ENCODE measurements at regions not wholly inside any gene's neighbourhood (a gene's known extent, or its start where the extent isn't known, plus 50 kb on each side); places are given as distances from the start of the nearest gene placed in this dataset.
"Not testable (repeated sequence)": the region's sequence is repeated elsewhere in the genome, so short reads cannot be mapped to it uniquely, and the experiment has no call there.

GRCh38 chr9:104313396-104314110 lies 190.5 kb upstream of the OR13F1 start:
- DNase-seq (ENCODE audit: low read depth) = no peak
- no peak overlapping the region for H3K4me3 ChIP-seq (ENCODE audit: low read depth, low read length)
- no peak for TF ChIP-seq CTCF (conservative IDR thresholded peaks at IDR 0.05; ENCODE audit: low read depth, low read length)

GRCh38 chr9:104316201-104317009 lies 187.7 kb upstream of the OR13F1 start:
- not testable (repeated sequence) for DNase-seq (ENCODE audit: low read depth); H3K4me3 ChIP-seq (ENCODE audit: low read depth, low read length)

- H3K4me3 ChIP-seq (ENCODE audit: low read depth, low read length) = no peak overlapping the region
- TF ChIP-seq CTCF (conservative IDR thresholded peaks at IDR 0.05; ENCODE audit: low read depth, low read length) = no peak
- no peak for DNase-seq (ENCODE audit: low read depth)
Measured at GRCh38 chr9:104319198-104319597, 184.9 kb upstream of the OR13F1 start.

GRCh38 chr9:104319685-104320084 lies 184.4 kb upstream of the OR13F1 start:
- H3K4me3 ChIP-seq (ENCODE audit: low read depth, low read length) = no peak overlapping the region
- TF ChIP-seq CTCF (conservative IDR thresholded peaks at IDR 0.05; ENCODE audit: low read depth, low read length) = no peak
- DNase-seq (ENCODE audit: low read depth) = no peak

GRCh38 chr9:104322596-104322995 lies 181.5 kb upstream of the OR13F1 start:
- no peak overlapping the region for H3K4me3 ChIP-seq (ENCODE audit: low read depth, low read length)
- TF ChIP-seq CTCF (conservative IDR thresholded peaks at IDR 0.05; ENCODE audit: low read depth, low read length) = no peak
- no peak for DNase-seq (ENCODE audit: low read depth)

- DNase-seq (ENCODE audit: low read depth) = not testable (repeated sequence)
Measured at GRCh38 chr9:104323967-104324694, 179.9 kb upstream of the OR13F1 start.

GRCh38 chr9:104326912-104327311 lies 177.2 kb upstream of the OR13F1 start:
- no peak for DNase-seq (ENCODE audit: low read depth)
- TF ChIP-seq CTCF (conservative IDR thresholded peaks at IDR 0.05; ENCODE audit: low read depth, low read length) = no peak
- no peak overlapping the region for H3K4me3 ChIP-seq (ENCODE audit: low read depth, low read length)

More at GRCh38 chr9:104323967-104324694, 179.9 kb upstream of the OR13F1 start:
- H3K4me3 ChIP-seq (ENCODE audit: low read depth, low read length) = not testable (repeated sequence)
